ENCODE measurements at regions not wholly inside any gene's neighbourhood (a gene's known extent, or its start where the extent isn't known, plus 50 kb on each side); places are given as distances from the start of the nearest gene placed in this dataset.

GRCh38 chr14:98249057-98249456, 1022.9 kb downstream of the BCL11B start:
- H3K27ac ChIP-seq (ENCODE audit: low read length) = no peak overlapping the region
- ATAC-seq = no peak
- no peaks in the 10 kb centered on the region for H3K27me3 ChIP-seq (ENCODE audit: control insufficient read depth, insufficient read depth, low read length)
- no peak overlapping the region for H3K27ac Mint-ChIP-seq
- peaks cover 9 to 18% of the 10 kb centered on the region in 2 donors for H3K4me1 Mint-ChIP-seq
- no peak for DNase-seq
- H3K4me3 ChIP-seq (ENCODE audit: low read length) = no peak overlapping the region
- H3K4me3 Mint-ChIP-seq = no peak overlapping the region
- H3K9me3 Mint-ChIP-seq = no peaks in the 10 kb centered on the region
- H3K4me1 ChIP-seq (ENCODE audit: control insufficient read depth, insufficient read depth, low read length) = no peaks in the 10 kb centered on the region
- WGBS (ENCODE audit: insufficient coverage) = 87% methylated on average over 6 of the region's 6 CpGs
- peaks cover 0 to 9% of the 10 kb centered on the region in 2 donors for H3K27me3 Mint-ChIP-seq (ENCODE audit: low read depth in 2 of 2)
- no peaks in the 10 kb centered on the region for H3K36me3 Mint-ChIP-seq
- no peaks in the 10 kb centered on the region for H3K36me3 ChIP-seq (ENCODE audit: control insufficient read depth, insufficient read depth, low read length)
- no peaks in the 10 kb centered on the region for H3K9me3 ChIP-seq (ENCODE audit: control insufficient read depth, insufficient read depth, low read length)
- intact Hi-C loops (cut with micrococcal nuclease) = no loop called here
- TF ChIP-seq CTCF (IDR thresholded peaks at IDR 0.05) = no peak

- Mint-ChIP-seq H3K36me3 (no peaks in the 10 kb centered on the region), H3K4me1 (peaks cover 8 to 13% of the 10 kb centered on the region in 2 donors), H3K27ac (no peak overlapping the region), H3K9me3 (no peaks in the 10 kb centered on the region), H3K4me3 (no peak overlapping the region), H3K27me3 (ENCODE audit: low read depth in 2 of 2) (peaks cover 0 to 9% of the 10 kb centered on the region in 2 donors)
- DNase-seq = no peak
- ATAC-seq = no peak
- intact Hi-C loops (cut with micrococcal nuclease) = no loop called here
- no peak overlapping the region for H3K4me3 ChIP-seq (ENCODE audit: low read length)
- no peaks in the 10 kb centered on the region for H3K27me3 ChIP-seq (ENCODE audit: control insufficient read depth, insufficient read depth, low read length)
- no peak for TF ChIP-seq CTCF (IDR thresholded peaks at IDR 0.05)
- WGBS (ENCODE audit: insufficient coverage) = 23% methylated on average over 2 of the region's 2 CpGs
- H3K36me3 ChIP-seq (ENCODE audit: control insufficient read depth, insufficient read depth, low read length) = no peaks in the 10 kb centered on the region
- no peaks in the 10 kb centered on the region for H3K4me1 ChIP-seq (ENCODE audit: control insufficient read depth, insufficient read depth, low read length)
- H3K27ac ChIP-seq (ENCODE audit: low read length) = no peak overlapping the region
- H3K9me3 ChIP-seq (ENCODE audit: control insufficient read depth, insufficient read depth, low read length) = no peaks in the 10 kb centered on the region
Measured at GRCh38 chr14:98249476-98249875, 1022.5 kb downstream of the BCL11B start.

GRCh38 chr14:98252820-98253219, 1019.2 kb downstream of the BCL11B start:
- Histone ChIP-seq H3K4me3 (ENCODE audit: low read length) (no peak overlapping the region), H3K9me3 (ENCODE audit: control insufficient read depth, insufficient read depth, low read length) (no peaks in the 10 kb centered on the region), H3K36me3 (ENCODE audit: control insufficient read depth, insufficient read depth, low read length) (no peaks in the 10 kb centered on the region), H3K27me3 (ENCODE audit: control insufficient read depth, insufficient read depth, low read length) (no peaks in the 10 kb centered on the region), H3K4me1 (ENCODE audit: control insufficient read depth, insufficient read depth, low read length) (no peaks in the 10 kb centered on the region), H3K27ac (ENCODE audit: low read length) (no peak overlapping the region)
- ATAC-seq (no peak), DNase-seq (no peak)
- H3K4me1 Mint-ChIP-seq = peaks cover 4 to 8% of the 10 kb centered on the region in 2 donors
- H3K9me3 Mint-ChIP-seq = no peaks in the 10 kb centered on the region
- no peak for TF ChIP-seq CTCF (IDR thresholded peaks at IDR 0.05)
- H3K27ac Mint-ChIP-seq = no peak overlapping the region
- intact Hi-C loops (cut with micrococcal nuclease) = no loop called here
- H3K36me3 Mint-ChIP-seq = no peaks in the 10 kb centered on the region
- H3K27me3 Mint-ChIP-seq (ENCODE audit: low read depth in 2 of 2) = peaks cover 0 to 13% of the 10 kb centered on the region in 2 donors
- H3K4me3 Mint-ChIP-seq = no peak overlapping the region
- WGBS (ENCODE audit: insufficient coverage) = 81% methylated on average over 1 of the region's 1 CpG

GRCh38 chr14:98259881-98260280, 1012.1 kb downstream of the BCL11B start:
- H3K9me3 ChIP-seq (ENCODE audit: control insufficient read depth, insufficient read depth, low read length) = no peaks in the 10 kb centered on the region

More at GRCh38 chr14:98259881-98260280, 1012.1 kb downstream of the BCL11B start:
- Mint-ChIP-seq H3K36me3 (no peaks in the 10 kb centered on the region), H3K4me3 (no peak overlapping the region), H3K9me3 (no peaks in the 10 kb centered on the region), H3K4me1 (no peaks in the 10 kb centered on the region), H3K27me3 (ENCODE audit: low read depth in 2 of 2) (peaks cover 6 to 17% of the 10 kb centered on the region in 2 donors), H3K27ac (no peak overlapping the region)
- ATAC-seq = no peak
- 93% methylated on average over 4 of the region's 4 CpGs for WGBS (ENCODE audit: insufficient coverage)
- no peak overlapping the region for H3K4me3 ChIP-seq (ENCODE audit: low read length)
- no peaks in the 10 kb centered on the region for H3K27me3 ChIP-seq (ENCODE audit: control insufficient read depth, insufficient read depth, low read length)
- no peaks in the 10 kb centered on the region for H3K4me1 ChIP-seq (ENCODE audit: control insufficient read depth, insufficient read depth, low read length)
- TF ChIP-seq CTCF (IDR thresholded peaks at IDR 0.05) = no peak
- no peak overlapping the region for H3K27ac ChIP-seq (ENCODE audit: low read length)
- intact Hi-C loops (cut with micrococcal nuclease) = no loop called here
- no peaks in the 10 kb centered on the region for H3K36me3 ChIP-seq (ENCODE audit: control insufficient read depth, insufficient read depth, low read length)
- no peak for DNase-seq
